ENCODE measurements at regions not wholly inside any gene's neighbourhood (a gene's known extent, or its start where the extent isn't known, plus 50 kb on each side); places are given as distances from the start of the nearest gene placed in this dataset.

DNA sequence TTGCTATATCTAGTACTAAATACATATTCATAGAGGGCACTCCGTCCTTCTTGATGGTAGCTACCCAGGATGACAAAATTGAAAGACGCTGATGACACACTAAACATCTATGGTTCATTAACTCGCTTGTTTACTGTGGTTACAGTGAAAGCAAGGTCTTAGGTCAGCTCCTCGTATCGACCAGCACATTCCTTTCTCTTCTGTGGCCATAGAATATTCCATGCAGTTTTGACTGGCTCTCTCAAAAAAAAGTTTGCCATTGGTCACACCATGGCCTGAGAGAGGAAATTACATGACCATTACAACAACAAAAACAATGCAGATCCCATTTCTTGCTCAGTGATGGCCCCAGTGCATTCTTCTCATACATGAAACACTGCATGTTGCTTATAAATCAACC, 411.4 kb upstream of the SOX5 start:
- Histone ChIP-seq H3K27me3 (ENCODE audit: insufficient read depth, low read length) (no peaks in the 10 kb centered on the region), H3K36me3 (ENCODE audit: control insufficient read depth in 1 of 2, insufficient read depth in 2 of 2, low read length in 2 of 2) (no peaks in the 10 kb centered on the region), H3K79me2 (ENCODE audit: insufficient read depth, low read length) (no peaks in the 10 kb centered on the region), H3K27ac (ENCODE audit: low read depth, low read length) (no peak overlapping the region), H4K20me1 (ENCODE audit: insufficient read depth) (no peaks in the 10 kb centered on the region), H3K9me2 (ENCODE audit: insufficient read depth) (no peaks in the 10 kb centered on the region), H2AFZ (ENCODE audit: low read depth, low read length, poor library complexity, severe bottlenecking) (no peak overlapping the region), H3K4me1 (ENCODE audit: control insufficient read depth in 1 of 2, insufficient read depth in 2 of 2, low read length in 2 of 2) (no peaks in the 10 kb centered on the region), H3K4me2 (ENCODE audit: low read length) (no peak overlapping the region), H3K9ac (ENCODE audit: low read length) (no peak overlapping the region), H3K9me3 (ENCODE audit: control insufficient read depth in 1 of 2, insufficient read depth in 1 of 2, low read depth in 1 of 2, low read length in 2 of 2) (peaks cover 12 to 16% of the 10 kb centered on the region in 2 experiments; a peak in 3 of 4 replicates), H3K4me3 (replicated peaks in 1 of 2; ENCODE audit: low read depth in 1 of 2, low read length in 2 of 2) (no peak overlapping the region)
- ATAC-seq (no peak), DNase-seq (ENCODE audit: low read depth, low spot score) (no peak)
- intact Hi-C loops (cut with micrococcal nuclease), result no loop called here
- ChIA-PET POLR2A (no interaction called here), RAD21 (ENCODE audit: low non-redundant PET in 1 of 2, low total read pairs in 2 of 2, uncharacterized antibody in 2 of 2, unreplicated experiment in 2 of 2) (no interaction called here), CTCF (no interaction called here)
- no peak for TF ChIP-seq REST (IDR thresholded peaks at IDR 0.05; ENCODE audit: low read depth)
- TF ChIP-seq FOSL1 (IDR thresholded peaks at IDR 0.05; ENCODE audit: low read depth), result no peak
- TF ChIP-seq POLR2AphosphoS5 (IDR thresholded peaks at IDR 0.05; ENCODE audit: low read depth, low read length), result no peak
- no peak for TF ChIP-seq EZH2phosphoT487 (IDR thresholded peaks at IDR 0.05; ENCODE audit: borderline replicate concordance)
- TF ChIP-seq ATF3 (IDR thresholded peaks at IDR 0.05), result no peak
- no peak for TF ChIP-seq JUND (IDR thresholded peaks at IDR 0.05)
- TF ChIP-seq CTCF (IDR thresholded peaks at IDR 0.05 in 2 of 3, conservative IDR thresholded peaks at IDR 0.05 in 1 of 3; ENCODE audit: borderline replicate concordance in 1 of 3, insufficient read depth in 1 of 3, low read depth in 2 of 3, low read length in 2 of 3), result no peak
- BruUV-seq (replicated peaks), result no TSS peak

Measured in HCT116 (cell line).